H1 (cell line): ENCODE measurements at regions not wholly inside any gene's neighbourhood (a gene's known extent, or its start where the extent isn't known, plus 50 kb on each side); places are given as distances from the start of the nearest gene placed in this dataset.

Experiments
- CTCF ChIA-PET: fragments of 300-600 bp; sonication (Branson Sonifier 250); formaldehyde crosslinking; loops from one replicate; lab custom pipeline; 2021; ENCODE audit not compliant: partially characterized antibody; lab: Charles Lee
- POLR2A ChIA-PET: fragments of 300-600 bp; sonication (Branson Sonifier 250); formaldehyde crosslinking; loops from one replicate; lab custom pipeline; 2021; ENCODE audit warnings: inconsistent platforms; ENCODE audit not compliant: partially characterized antibody; lab: Charles Lee
- DNase-seq, 2 experiments: peaks; one replicate each; pipeline versions ENCODE4 v3.0.0 to v3.0.0-alpha.2; 2010 to 2022; ENCODE audit warnings: low spot score in 2 of 2, low read depth in 1 of 2, mixed read lengths in 1 of 2
- FAIRE-seq: peaks from 2 replicates; lab custom pipeline; 2011; peaks lifted over from hg19 to GRCh38; lab: Jason Lieb, UNC
- H2AFZ ChIP-seq: 2 replicates; pipeline ENCODE4 v1.8.1; 2012; ENCODE audit warnings: low read length, inconsistent platforms
- H2AK5ac ChIP-seq: 2 replicates; pipeline ENCODE4 v1.6.1; 2013; ENCODE audit warnings: low read depth, low read length
- H2BK120ac ChIP-seq: replicated peaks from 2 replicates; pipeline ENCODE3; 2013; ENCODE audit warnings: low read depth, low read length, inconsistent platforms
- H2BK12ac ChIP-seq: 2 replicates; pipeline ENCODE4 v1.6.1; 2013; ENCODE audit warnings: low read depth, low read length
- H2BK15ac ChIP-seq: 2 replicates; pipeline ENCODE4 v1.6.1; 2013; ENCODE audit warnings: low read length
- H2BK20ac ChIP-seq: 2 replicates; pipeline ENCODE4 v1.6.1; 2013; ENCODE audit warnings: low read length
- H2BK5ac ChIP-seq: 2 replicates; pipeline ENCODE4 v1.6.1; 2013; ENCODE audit warnings: low read depth, low read length
- H3K14ac ChIP-seq: 2 replicates; pipeline ENCODE4 v1.6.1; 2013; ENCODE audit warnings: inconsistent platforms; ENCODE audit not compliant: insufficient read length
- H3K18ac ChIP-seq: 2 replicates; pipeline ENCODE4 v1.6.1; 2013; ENCODE audit warnings: low read length; ENCODE audit errors: extremely low read depth
- H3K23ac ChIP-seq: 2 replicates; pipeline ENCODE4 v1.6.1; 2013; ENCODE audit warnings: inconsistent platforms; ENCODE audit not compliant: insufficient read length
- H3K23me2 ChIP-seq: 2 replicates; pipeline ENCODE4 v1.6.1; 2013; ENCODE audit warnings: low read depth, low read length
- H3K27ac ChIP-seq: 2 replicates; pipeline ENCODE4 v1.6.1; 2011; ENCODE audit warnings: low read depth, low read length, inconsistent platforms
- H3K27me3 ChIP-seq, 4 experiments: replicated peaks in 1 of 4; 1 replicate in 1 of 4; 2 replicates in 3 of 4; pipeline versions ENCODE4 v1.6.1 to v1.8.1; 2011 to 2013; ENCODE audit warnings: low read length in 3 of 4, mild to moderate bottlenecking in 3 of 4, inconsistent platforms in 2 of 4, mixed read lengths in 2 of 4, moderate library complexity in 1 of 4; ENCODE audit not compliant: control insufficient read depth in 3 of 4, insufficient read depth in 3 of 4; ENCODE audit errors: extremely low read depth in 1 of 4
- H3K36me3 ChIP-seq, 4 experiments: 2 replicates each; pipeline versions ENCODE4 v1.6.1 to v1.8.1; 2011 to 2013; ENCODE audit warnings: mild to moderate bottlenecking in 4 of 4, low read length in 3 of 4, moderate library complexity in 2 of 4, control low read depth in 1 of 4, inconsistent platforms in 1 of 4; ENCODE audit not compliant: insufficient read depth in 4 of 4, control insufficient read depth in 2 of 4
- H3K4ac ChIP-seq: replicated peaks from 2 replicates; pipeline ENCODE3; 2013; ENCODE audit warnings: low read length, low read depth, mixed read lengths, inconsistent platforms; ENCODE audit not compliant: insufficient read length
- H3K4me1 ChIP-seq, 4 experiments: replicated peaks in 1 of 4; 1 replicate in 1 of 4; 2 replicates in 3 of 4; pipeline versions ENCODE4 v1.6.1 to v1.8.1; 2011 to 2013; ENCODE audit warnings: low read length in 3 of 4, inconsistent platforms in 2 of 4, mixed read lengths in 1 of 4; ENCODE audit not compliant: insufficient read depth in 4 of 4, control insufficient read depth in 3 of 4
- H3K4me2 ChIP-seq, 2 experiments: 2 replicates each; pipeline versions ENCODE4 v1.6.1 to v1.8.1; 2011 to 2013; ENCODE audit warnings: low read depth in 2 of 2, low read length in 2 of 2, control low read depth in 1 of 2, inconsistent platforms in 1 of 2, mild to moderate bottlenecking in 1 of 2; ENCODE audit not compliant: insufficient read depth in 1 of 2
- H3K4me3 ChIP-seq, 4 experiments: fragments of 200-600, 300-600 bp in 1 of 4; sonication (generic), shearing (Covaris generic), sonication (Bioruptor Twin) in 1 of 4; 2 replicates each; pipeline versions ENCODE4 v1.5.1 to v1.8.1; 2011 to 2016; ENCODE audit warnings: low read length in 4 of 4, low read depth in 3 of 4, control low read depth in 2 of 4, inconsistent platforms in 2 of 4, mild to moderate bottlenecking in 2 of 4, mixed read lengths in 1 of 4, moderate library complexity in 1 of 4; ENCODE audit not compliant: insufficient read depth in 2 of 4; ENCODE audit errors: extremely low read depth in 1 of 4
- H3K56ac ChIP-seq: replicated peaks from 2 replicates; pipeline ENCODE3; 2013; ENCODE audit warnings: low read depth, mild to moderate bottlenecking, mixed read lengths, low read length, inconsistent platforms; ENCODE audit not compliant: insufficient read length
- H3K79me1 ChIP-seq: 2 replicates; pipeline ENCODE4 v1.6.1; 2013; ENCODE audit warnings: low read depth, low read length, control low read depth
- H3K79me2 ChIP-seq, 2 experiments: 2 replicates each; pipeline versions ENCODE4 v1.6.1 to v1.8.1; 2012 to 2013; ENCODE audit warnings: low read length in 2 of 2, mild to moderate bottlenecking in 2 of 2, inconsistent platforms in 1 of 2; ENCODE audit not compliant: insufficient read depth in 2 of 2, control insufficient read depth in 1 of 2
- H3K9ac ChIP-seq, 4 experiments: replicated peaks in 1 of 4; 1 replicate in 1 of 4; 2 replicates in 3 of 4; pipeline versions ENCODE4 v1.6.1 to v1.8.1; 2011 to 2013; ENCODE audit warnings: low read depth in 3 of 4, low read length in 3 of 4, control low read depth in 2 of 4, mild to moderate bottlenecking in 2 of 4, moderate library complexity in 2 of 4, inconsistent platforms in 1 of 4; ENCODE audit errors: extremely low read depth in 1 of 4
- H3K9me3 ChIP-seq, 2 experiments: 2 replicates each; pipeline versions ENCODE4 v1.6.1 to v1.8.1; 2012 to 2013; ENCODE audit warnings: mild to moderate bottlenecking in 2 of 2, moderate library complexity in 2 of 2, control low read depth in 1 of 2, inconsistent platforms in 1 of 2, low read depth in 1 of 2, low read length in 1 of 2, mixed read lengths in 1 of 2; ENCODE audit not compliant: insufficient read depth in 2 of 2
- H4K20me1 ChIP-seq, 2 experiments: replicated peaks in 1 of 2; 2 replicates each; pipeline versions ENCODE3 to v1.8.1; 2011 to 2013; ENCODE audit warnings: inconsistent platforms in 2 of 2, low read length in 2 of 2, mild to moderate bottlenecking in 1 of 2; ENCODE audit not compliant: insufficient read depth in 2 of 2, control insufficient read depth in 1 of 2
- H4K5ac ChIP-seq: 2 replicates; pipeline ENCODE4 v1.6.1; 2013; ENCODE audit warnings: low read length, low read depth, mixed read lengths, inconsistent platforms; ENCODE audit not compliant: insufficient read length
- H4K8ac ChIP-seq: 2 replicates; pipeline ENCODE4 v1.8.0; 2013; ENCODE audit warnings: mild to moderate bottlenecking, moderate library complexity, low read length, inconsistent platforms; ENCODE audit not compliant: insufficient read depth; ENCODE audit errors: extremely low read depth
- H4K91ac ChIP-seq: replicated peaks from 2 replicates; pipeline ENCODE3; 2013; ENCODE audit warnings: low read length, mixed read lengths, inconsistent platforms; ENCODE audit not compliant: insufficient read length
- KDM1A ChIP-seq: fragments of 200-600, 300-600 bp; sonication (generic); IDR thresholded peaks from 2 replicates; pipeline ENCODE4 v1.7.1; 2016; ENCODE audit warnings: mild to moderate bottlenecking, low read length, borderline replicate concordance
- SAP30 ChIP-seq: fragments of 300-600 bp; sonication (generic); IDR thresholded peaks from 2 replicates; pipeline ENCODE4 v1.7.1; 2012; ENCODE audit warnings: low read length, moderate library complexity, mild to moderate bottlenecking, inconsistent platforms; ENCODE audit not compliant: insufficient read depth, insufficient replicate concordance
- YY1 ChIP-seq: IDR thresholded peaks from 2 replicates; pipeline ENCODE4 v1.6.1; 2011; ENCODE audit warnings: low read depth, mild to moderate bottlenecking, low read length
- WGBS, 2 experiments: shearing (Covaris generic) in 1 of 2; methylation state at CpG; one replicate each; pipeline versions ENCODE4 v1.1.6 to v1.1.7; 2013 to 2015; ENCODE audit warnings: low lambda C conversion rate in 2 of 2, mixed read lengths in 2 of 2, inconsistent platforms in 1 of 2, low coverage in 1 of 2, missing lambda C conversion rate in 1 of 2; ENCODE audit not compliant: insufficient replicate concordance in 2 of 2, insufficient coverage in 1 of 2, insufficient read length in 1 of 2; ENCODE audit errors: extremely low coverage in 1 of 2, missing lambda C conversion rate in 1 of 2; 5-methylcytosine and 5-hydroxymethylcytosine counted together

DNA sequence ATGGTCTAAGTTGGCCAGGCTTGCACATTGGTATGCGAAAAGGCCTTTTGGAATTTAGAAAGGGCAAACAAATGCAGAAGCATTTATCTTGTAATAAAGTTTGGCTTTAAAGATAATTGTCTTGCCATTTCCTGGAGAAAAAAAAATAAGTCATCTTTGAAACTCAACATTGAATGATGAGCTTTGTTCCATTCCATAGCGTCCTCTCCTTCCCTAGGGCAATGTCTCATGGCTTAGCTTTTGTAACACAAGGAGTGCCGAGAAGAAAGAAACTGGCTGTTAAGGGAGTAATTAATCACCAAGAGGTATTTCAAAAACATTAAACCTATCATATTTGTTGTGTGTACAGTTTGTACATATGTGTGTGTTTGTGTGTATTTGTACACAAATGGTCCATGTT is 372.3 kb downstream of the NPIPA8 start:
- Histone ChIP-seq H2BK12ac (no peak overlapping the region), H2AK5ac (no peak overlapping the region), H3K4me3 (no peak overlapping the region), H2BK120ac (no peak overlapping the region), H3K4ac (no peak overlapping the region), H3K27ac (no peak overlapping the region), H4K8ac (no peak overlapping the region), H2BK5ac (no peak overlapping the region), H4K5ac (no peak overlapping the region), H2AFZ (no peak overlapping the region), H3K4me2 (no peak overlapping the region), H4K20me1 (no peaks in the 10 kb centered on the region), H3K4me1 (peaks cover 0 to 5% (median 0%) of the 10 kb centered on the region in 4 experiments; a peak in 1 of 7 replicates), H3K27me3 (no peaks in the 10 kb centered on the region), H3K14ac (no peak overlapping the region), H3K9ac (no peak overlapping the region), H2BK20ac (no peak overlapping the region), H3K23me2 (no peaks in the 10 kb centered on the region), H4K91ac (no peak overlapping the region), H3K23ac (no peak overlapping the region), H3K56ac (no peak overlapping the region), H3K79me2 (no peaks in the 10 kb centered on the region), H3K79me1 (no peaks in the 10 kb centered on the region), H3K36me3 (no peaks in the 10 kb centered on the region), H3K18ac (no peak overlapping the region), H3K9me3 (peaks cover 0 to 3% of the 10 kb centered on the region in 2 experiments; a peak in 1 of 4 replicates), H2BK15ac (no peak overlapping the region)
- WGBS, 2 experiments, result 86% methylated on average over 3 of the region's 3 CpGs; no CpG with 5 or more reads in 1 of the 2 experiments
- CTCF ChIA-PET, result no interaction called here
- DNase-seq, result no peak
- POLR2A ChIA-PET, result no interaction called here
- no peak for FAIRE-seq
- TF ChIP-seq SAP30 (no peak), KDM1A (no peak), YY1 (no peak)
